GM23248 (cell line): ENCODE measurements at regions not wholly inside any gene's neighbourhood (a gene's known extent, or its start where the extent isn't known, plus 50 kb on each side); places are given as distances from the start of the nearest gene placed in this dataset.

Experiments used
- EZH2 ChIP-seq: fragments of 200-600 bp; sonication (generic); IDR thresholded peaks from 2 replicates; pipeline ENCODE4 v1.6.1; 2018; ENCODE audit warnings: antibody characterized with exemption, mild to moderate bottlenecking; ENCODE audit not compliant: insufficient read depth, poor library complexity, severe bottlenecking
- EZH2phosphoT487 ChIP-seq: fragments of 200-600 bp; sonication (generic); IDR thresholded peaks from 2 replicates; pipeline ENCODE4 v1.6.1; 2018; ENCODE audit warnings: antibody characterized with exemption, moderate library complexity, mild to moderate bottlenecking, low read depth; ENCODE audit not compliant: insufficient read depth

DNA sequence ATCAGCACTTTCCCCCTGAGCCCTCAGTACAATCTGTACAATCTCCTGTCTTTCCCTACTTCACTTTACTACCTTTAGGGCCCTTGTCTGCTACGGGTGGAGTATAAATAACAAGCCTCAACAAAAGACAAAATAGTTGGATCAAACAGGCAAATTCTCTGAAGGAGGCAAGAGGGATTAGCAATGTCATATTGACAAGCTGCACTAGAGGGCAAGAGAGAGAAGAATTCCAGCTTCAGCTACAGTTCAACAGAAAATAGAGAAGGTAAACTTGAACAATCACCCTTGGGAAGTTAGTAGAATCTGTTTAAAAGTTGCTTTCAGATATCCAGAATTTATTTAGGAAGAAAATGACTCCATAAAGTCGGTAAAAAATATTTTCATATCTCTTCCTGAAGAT lies 68.4 kb upstream of the IZUMO3 start:
- no peak for TF ChIP-seq EZH2
- no peak for TF ChIP-seq EZH2phosphoT487
